Retinal pigment epithelial cell (primary cell): ENCODE measurements at regions not wholly inside any gene's neighbourhood (a gene's known extent, or its start where the extent isn't known, plus 50 kb on each side); places are given as distances from the start of the nearest gene placed in this dataset.

Experiments used
- DNase-seq: peaks from one replicate; pipeline ENCODE4 v3.0.0-alpha.2; 2010; ENCODE audit warnings: low read depth
- H3K4me3 ChIP-seq: 2 replicates; pipeline ENCODE4 v1.5.1; 2011; ENCODE audit warnings: mild to moderate bottlenecking, low read length, control low read depth, moderate library complexity
- CTCF ChIP-seq: conservative IDR thresholded peaks from 2 replicates; pipeline ENCODE4 v1.5.1; 2011; ENCODE audit warnings: low read depth, low read length, control low read depth, inconsistent platforms

- no peak overlapping the region for H3K4me3 ChIP-seq
- no peak for DNase-seq
- no peak for TF ChIP-seq CTCF
Observed at GRCh38 chr18:76721207-76721996, 101.0 kb upstream of the ZNF236 start.

- no peak for DNase-seq
- H3K4me3 ChIP-seq = no peak overlapping the region
- no peak for TF ChIP-seq CTCF
Observed at GRCh38 chr18:76720683-76721082, 101.7 kb upstream of the ZNF236 start.

- no peak for DNase-seq
- no peak overlapping the region for H3K4me3 ChIP-seq
- TF ChIP-seq CTCF = no peak
Observed at GRCh38 chr18:76715012-76715610, 107.2 kb upstream of the ZNF236 start.

GRCh38 chr18:76713432-76713831, 108.9 kb upstream of the ZNF236 start:
- TF ChIP-seq CTCF = no peak
- H3K4me3 ChIP-seq = no peak overlapping the region
- no peak for DNase-seq

GRCh38 chr18:76712511-76713140, 109.7 kb upstream of the ZNF236 start:
- no peak for DNase-seq
- no peak overlapping the region for H3K4me3 ChIP-seq
- no peak for TF ChIP-seq CTCF

- H3K4me3 ChIP-seq = no peak overlapping the region
- no peak for DNase-seq
- TF ChIP-seq CTCF = no peak
Observed at GRCh38 chr18:76710646-76711520, 111.5 kb upstream of the ZNF236 start.
